ENCODE measurements at regions not wholly inside any gene's neighbourhood (a gene's known extent, or its start where the extent isn't known, plus 50 kb on each side); places are given as distances from the start of the nearest gene placed in this dataset.
A peak's percentile ranks its signal among the peaks of the same experiment; 100 is the strongest.

DNA sequence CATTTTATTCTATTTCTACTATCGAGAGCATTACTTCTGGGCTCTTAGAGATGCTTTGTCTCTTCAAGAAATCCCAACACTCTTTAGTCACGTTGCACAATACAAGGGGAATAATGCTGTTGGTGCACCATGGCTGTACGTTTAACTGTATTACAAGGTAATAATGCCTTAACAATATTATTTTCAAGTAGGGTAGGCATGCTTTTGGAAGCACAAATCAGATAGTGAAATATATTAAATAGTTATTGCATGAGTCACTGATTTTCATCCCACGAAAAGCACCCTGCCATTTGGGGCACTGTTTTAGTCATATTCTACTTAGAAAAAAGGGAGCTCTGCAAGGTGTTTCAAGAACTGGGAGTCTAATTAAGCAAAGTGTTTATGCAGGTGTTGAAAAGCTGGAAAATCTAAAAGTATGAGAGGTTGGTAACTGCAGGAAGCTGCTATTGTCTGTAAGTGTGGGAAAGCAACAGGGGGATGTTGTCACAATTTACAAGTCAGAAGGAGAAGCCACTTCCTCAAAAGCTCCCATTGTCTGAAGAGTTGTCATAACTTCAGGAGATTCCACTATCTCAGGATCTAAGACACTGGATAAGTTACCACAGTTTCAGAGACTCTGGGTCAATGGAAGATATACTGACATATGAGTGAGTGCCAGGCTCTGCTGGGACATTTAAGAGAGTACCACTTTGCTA lies 218.2 kb downstream of the JRKL start:
- no peak for DNase-seq (ENCODE audit: low spot score)

DNA sequence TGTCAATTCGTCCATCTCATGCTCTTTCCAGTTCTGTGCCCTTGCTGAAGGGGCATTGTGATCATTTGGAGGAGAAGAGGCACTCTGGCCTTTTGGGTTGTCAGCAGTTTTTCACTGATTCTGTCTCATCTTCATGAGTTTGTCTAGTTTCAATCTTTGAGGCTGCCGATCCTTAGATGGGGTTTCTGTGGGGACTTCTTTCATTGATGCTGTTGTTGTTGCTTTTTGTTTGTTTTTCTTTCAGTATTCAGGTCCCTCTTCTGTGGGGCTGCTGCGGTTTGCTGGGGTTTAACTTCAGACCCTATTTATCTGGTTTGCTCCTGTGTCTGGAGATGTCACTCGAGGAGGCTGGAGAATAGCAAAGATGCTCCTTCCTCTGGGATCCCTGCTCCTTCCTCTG lies 224.3 kb downstream of the JRKL start:
- no peak for DNase-seq (ENCODE audit: low spot score)

DNA sequence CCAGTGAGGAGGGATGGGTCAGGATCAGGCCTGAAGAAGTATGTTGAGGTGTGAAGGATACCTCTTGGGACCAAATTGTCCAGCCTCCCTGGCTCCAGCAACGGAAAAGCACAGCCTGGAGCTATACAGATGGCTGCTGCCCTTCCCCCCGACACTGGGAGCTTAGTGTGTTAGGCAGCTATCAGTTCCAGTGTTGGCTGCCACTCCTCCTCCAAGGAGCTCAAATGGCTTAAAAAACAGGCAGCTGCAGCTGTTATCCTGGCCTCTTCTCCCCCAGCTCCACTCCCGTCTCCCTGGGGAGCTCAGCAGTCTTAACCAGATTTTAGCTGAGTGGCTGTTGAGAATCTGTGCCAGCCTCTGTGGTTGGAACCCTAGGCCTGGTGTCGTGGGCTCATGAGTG lies 225.0 kb downstream of the JRKL start:
- no peak for DNase-seq (ENCODE audit: low spot score)

DNA sequence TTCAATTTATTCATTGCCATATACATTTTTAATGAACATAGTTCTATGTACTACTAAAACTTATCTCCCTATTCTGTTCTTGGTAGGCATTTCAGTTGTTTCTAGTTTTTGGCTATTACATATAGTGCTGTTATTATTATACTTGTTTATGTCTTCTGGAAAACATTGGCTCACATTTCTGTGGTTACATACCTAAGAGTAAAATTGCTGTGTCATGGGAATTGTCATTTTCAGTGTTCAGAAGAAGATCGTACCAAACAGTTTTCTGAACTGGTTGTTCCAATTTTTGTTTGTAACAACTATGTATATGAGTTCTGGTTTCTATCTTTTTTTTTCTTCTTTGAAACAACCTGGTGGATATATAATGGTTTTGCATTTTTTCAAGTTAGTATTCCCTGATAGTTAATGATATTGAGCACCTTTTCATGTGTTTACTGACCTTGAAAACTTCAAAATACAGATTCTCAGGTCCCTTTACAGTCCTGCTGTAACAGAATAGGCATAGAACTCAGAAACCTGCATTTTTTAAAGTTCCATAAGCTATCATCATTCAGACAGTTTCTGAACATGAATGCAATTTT lies 230.7 kb downstream of the JRKL start:
- no peak for DNase-seq (ENCODE audit: low spot score)

DNA sequence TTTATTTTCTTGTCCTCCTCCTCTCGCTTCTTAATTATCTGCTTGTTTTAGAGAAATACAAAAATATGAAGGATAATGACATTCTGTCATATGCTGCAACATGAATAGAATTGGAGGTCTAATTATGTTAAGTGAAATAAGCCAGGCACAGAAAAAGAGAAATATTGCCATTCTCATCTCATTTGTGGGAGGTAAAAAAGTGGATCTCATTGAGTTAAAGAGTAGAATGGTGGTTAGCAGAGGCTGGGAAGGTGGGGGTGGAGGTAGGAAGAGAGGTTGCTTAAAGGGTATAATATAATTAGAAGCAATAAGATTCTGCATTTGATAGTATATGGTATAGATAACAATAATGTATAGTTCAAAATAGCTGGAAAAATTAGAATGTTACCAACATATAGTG lies 231.3 kb downstream of the JRKL start:
- no peak for DNase-seq (ENCODE audit: low spot score)

DNA sequence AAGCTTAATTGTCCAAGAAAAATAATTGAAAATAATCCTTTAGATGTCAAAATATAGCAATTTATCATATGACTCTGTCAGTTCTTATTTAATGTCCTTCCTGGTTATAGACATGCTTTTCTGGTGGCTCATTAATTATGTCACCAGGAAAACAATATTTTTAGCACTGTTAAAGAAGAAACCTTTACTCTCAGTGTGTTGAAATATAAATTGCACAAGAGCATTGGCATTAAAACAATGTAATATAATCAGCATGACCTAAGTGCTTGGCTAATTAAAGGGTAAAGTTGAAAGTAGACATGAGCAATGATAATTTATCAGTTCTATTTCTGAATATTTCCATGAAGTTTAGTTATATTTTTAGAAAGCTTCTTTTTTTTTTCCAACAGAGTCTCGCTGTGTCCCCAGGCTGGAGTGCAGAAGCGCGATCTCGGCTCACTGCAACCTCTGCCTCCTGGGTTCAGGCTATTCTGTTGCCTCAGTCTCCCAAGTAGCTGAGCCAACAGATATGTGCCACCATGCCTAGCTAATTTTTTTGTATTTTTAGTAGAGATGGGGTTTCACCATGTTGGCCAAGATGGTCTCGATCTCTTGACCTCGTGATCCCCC lies 232.3 kb downstream of the JRKL start:
- DNase-seq (ENCODE audit: low spot score), result no peak

DNA sequence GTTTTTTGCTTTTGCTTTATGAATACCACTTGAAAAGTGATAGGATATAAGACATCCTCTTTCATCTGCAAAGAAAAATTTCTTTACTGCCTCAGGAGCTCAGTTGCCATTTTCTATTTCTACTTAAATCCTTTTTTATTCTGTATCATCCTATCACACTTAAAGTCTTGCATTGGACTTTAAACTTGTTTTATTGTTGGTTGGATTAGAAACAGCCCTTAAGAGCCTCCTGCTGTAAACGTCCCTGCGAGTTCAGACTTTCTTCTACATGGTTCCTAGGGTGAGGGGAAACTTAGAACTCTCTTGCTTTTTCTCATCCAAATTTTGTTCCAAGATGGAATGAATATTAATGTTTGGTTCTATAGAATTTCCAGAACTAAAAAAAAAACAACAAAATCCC lies 234.3 kb downstream of the JRKL start:
- no peak for DNase-seq (ENCODE audit: low spot score)

DNA sequence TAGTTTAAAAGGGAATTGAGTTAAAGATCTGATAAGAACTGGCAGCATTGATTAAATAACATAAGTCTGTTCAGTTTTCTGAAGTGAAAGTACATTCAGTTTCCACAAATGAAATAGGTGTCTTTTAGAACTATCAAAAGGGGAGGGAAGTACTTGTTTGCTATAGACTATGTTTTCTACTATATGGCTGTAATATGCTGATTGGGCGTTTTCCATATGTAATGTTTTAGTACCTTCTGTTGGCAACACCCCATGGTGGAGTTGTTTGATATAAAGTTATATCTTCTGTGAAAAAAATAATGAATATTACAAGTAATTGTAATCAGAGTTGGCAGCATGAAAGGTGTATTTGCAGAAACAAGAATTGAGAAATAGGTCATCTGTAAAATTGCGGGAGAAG lies 237.6 kb downstream of the JRKL start:
- DNase-seq (ENCODE audit: low spot score), result no peak

DNA sequence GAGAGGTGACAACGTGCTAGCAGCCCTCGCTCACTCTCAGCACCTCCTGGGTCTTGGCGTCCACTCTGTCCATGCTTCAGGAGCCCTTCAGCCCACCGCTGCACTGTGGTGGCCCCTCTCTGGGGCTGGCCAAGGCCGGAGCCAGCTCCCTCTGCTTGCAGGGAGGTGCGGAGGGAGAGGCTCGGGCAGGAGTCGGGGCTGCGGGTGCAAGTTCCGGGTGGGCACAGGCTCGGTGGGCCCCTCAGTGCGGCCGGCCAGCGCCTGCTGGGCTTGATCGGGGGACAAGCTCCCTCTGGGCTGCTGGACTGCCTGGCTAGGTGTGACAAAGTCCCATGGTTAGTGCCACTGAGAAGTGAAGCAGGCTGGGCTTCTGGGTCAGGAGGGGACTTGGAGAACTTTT lies 245.8 kb downstream of the JRKL start:
- no peak for DNase-seq (ENCODE audit: low spot score)

DNA sequence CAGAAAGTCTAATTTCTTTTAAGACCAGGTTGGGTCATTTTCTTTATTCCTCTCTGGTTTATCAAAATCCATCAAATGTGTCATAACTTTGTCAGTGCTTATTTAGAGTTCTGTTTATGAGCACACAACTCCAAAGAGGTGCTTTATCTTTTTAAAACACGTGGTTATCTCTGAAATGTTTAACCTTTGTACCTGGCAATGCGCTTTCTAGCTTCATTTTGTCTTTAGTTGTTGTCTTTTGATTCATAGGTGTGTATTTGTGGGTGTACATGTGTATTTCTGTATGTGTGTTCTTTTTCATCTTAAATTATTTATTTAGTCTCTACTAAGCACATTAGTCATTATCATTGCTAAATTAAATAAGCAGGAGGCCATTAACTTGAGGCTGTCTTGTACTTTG lies 251.4 kb downstream of the JRKL start:
- DNase-seq (ENCODE audit: low spot score), result no peak

DNA sequence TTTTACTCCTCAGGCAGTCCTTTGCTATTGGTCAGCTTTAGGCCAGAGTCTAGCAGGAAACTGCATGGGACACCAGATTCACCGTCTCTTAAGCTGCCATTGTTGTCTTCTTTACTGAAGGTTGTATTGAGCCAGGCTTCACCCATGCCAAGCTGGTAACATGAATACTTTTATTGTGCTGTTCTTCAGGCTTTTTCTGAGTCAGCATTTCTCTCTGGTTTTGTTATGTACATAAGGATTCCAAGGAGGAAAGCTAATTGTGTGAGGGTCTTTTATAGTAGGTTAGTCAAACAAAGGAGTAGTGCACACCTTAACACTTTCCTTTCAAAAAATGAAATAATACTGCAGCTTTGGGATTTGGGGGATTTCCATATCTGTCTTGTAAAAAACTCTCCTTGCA lies 252.8 kb downstream of the JRKL start:
- DNase-seq (ENCODE audit: low spot score), result no peak

DNA sequence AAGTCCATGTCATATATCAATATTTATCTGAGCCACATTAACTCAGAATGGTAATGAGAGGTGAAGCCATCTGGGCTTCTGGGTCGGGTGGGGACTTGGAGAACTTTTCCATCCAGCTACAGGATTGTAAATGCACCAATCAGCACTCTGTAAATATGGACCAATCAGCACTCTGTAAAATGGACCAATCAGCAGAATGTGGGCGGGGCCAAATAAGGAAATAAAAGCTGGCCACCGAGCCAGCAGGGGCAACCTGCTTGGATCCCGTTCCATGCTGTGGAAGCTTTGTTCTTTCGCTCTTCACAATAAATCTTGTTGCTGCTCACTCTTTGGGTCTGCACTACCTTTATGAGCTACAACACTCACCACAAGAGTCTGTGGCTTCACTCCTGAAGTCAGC lies 253.4 kb downstream of the JRKL start:
- no peak for DNase-seq (ENCODE audit: low spot score)

DNA sequence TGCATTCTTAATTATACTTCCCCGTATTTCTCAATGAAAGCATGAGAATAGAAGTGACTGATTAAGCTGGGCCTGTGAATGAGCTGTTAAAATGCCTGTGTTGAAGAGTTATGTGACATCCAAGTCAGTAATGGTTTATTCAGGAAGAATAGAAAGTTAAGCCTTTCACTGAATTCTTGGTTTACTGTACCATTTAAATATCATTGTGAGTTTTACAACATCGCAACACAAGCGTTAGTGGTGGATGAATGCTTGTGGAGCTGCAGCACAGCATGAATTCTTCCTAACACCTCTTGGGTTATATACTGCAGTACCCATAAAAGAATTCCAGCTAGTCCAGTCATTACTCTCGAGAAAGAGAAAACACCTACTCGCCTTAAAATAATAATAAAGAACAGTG lies 257.8 kb downstream of the JRKL start:
- no peak for DNase-seq (ENCODE audit: low spot score)

DNA sequence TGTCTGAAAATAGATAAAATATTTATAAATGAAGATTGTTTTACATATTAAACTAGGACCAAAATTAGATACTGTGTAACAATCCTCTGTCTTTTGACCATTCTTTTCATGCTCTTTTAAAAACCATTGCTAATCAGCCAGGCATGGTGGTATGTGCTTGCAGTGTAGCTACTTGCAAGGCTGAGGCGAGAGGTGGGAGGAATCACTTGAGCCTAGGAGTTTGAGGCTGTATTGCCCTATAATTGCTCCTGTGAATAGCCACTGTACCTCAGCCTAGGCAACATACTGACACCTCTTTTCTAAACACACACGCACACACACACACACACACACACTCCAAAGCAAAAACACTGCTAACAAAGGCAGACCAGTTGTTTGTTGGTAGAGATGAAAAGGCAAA lies 259.2 kb downstream of the JRKL start:
- DNase-seq (ENCODE audit: low spot score), result no peak

DNA sequence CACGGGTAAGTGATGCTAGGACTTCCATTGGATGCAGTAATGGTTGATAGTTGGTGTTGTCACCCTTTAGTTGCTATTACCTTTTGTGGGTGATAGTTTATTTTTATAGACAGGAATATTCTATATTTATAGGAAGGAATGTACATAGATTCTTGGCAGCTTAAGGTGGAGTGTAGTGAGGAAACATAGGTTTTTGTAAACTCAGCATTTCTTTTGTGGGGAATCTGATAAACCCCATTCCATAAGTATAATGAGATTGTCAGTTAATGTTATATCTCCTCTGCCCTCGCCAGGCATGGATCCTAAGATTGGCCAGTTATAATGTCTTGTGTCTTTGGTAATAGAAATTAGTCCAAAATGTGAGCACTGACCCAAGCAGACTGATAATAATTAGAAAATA lies 262.7 kb downstream of the JRKL start:
- no peak for DNase-seq (ENCODE audit: low spot score)

DNA sequence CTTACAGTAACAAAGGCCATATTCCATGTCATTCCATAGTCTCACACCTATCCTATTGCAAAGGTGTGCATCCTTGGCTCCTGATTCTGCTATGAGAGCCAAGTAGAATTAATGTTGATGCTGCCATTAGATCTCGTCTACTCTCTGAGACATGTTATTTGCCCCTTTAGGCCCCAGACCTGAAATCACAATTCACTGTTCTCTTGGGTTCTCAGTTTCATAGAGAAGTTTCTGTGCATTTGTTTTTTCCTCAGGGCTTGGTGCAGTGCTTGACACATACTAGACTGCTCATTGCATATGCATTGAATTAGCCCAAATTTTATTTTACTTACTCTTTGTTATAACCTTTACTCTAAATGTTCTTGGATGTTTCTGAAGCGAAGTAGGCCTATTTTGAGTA lies 265.7 kb downstream of the JRKL start:
- DNase-seq (ENCODE audit: low spot score), result no peak

DNA sequence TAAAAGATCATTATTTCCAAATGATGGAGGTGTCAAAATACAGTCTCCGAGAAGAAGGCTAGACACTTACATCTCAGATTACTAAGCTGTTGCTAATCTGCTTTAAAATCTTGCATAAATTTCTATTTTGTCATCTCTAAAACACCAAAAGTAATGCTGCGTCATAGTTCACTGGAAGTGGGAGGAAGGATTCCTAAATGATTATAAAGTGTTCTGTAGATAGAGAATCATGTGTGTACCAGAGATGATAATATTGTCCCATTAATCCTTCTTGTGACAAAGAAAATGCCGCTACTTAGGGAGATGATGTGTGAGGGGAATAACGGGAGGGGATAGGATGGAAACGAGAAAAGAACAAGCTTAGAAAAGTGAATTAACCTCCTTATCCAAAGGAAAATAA lies 268.6 kb downstream of the JRKL start:
- DNase-seq (ENCODE audit: low spot score), result no peak

DNA sequence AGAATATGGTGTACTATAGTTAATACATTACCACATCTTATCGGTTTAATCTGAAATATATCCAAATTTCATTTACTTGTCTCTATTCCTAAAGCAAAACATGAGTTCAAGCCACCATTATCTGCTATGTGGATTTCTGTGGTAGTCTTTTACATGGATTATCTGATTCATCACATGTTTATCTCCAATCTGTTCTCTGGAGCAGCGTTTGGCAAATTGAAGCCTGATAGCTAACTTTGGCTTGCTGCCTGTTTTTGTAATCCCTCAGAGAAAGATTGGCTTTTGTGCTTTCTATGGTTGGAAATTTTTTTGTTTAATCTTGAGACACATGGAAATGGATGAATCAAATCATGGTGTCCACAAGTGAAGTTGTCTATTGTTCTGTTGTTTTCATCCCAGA lies 274.3 kb downstream of the JRKL start:
- no peak for DNase-seq (ENCODE audit: low spot score)

DNA sequence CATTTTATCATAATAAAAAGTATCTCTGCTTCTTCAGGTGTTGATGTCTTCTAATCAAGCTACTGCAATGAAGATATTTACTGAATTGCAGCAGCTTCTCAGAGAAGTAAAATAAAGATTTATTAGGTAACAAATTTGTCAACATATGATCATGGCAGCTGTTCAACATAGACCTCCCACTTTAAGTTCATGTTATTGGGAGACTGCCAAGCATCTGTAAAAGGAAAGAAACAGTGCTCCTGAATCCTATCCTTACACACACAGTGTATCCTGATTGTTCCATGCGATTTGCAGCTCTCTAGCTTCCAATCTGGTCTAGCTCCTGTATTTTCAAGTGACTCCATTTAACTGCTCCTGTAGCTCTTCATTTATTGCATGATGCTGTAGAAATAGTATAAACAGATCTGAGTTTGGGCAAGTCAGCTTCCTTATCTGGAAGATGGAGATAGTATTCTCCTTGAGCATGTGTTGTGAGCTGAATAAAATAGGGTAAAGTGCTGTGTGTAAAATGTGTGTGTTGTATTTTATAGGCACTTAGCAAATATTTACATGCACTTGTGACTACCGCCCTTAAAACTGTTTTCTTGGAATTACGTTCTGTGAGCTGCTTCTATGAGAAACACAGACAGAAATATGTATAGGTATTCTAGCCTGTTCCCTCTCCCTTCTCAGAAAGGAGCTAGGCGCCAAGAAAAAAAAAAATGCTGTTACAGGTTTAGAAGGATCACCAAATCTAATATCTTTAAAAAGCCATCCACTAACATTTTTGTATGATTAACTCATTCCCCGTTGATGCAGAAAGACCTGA lies 290.6 kb downstream of the JRKL start:
- DNase-seq (ENCODE audit: low spot score), result peak; percentile 0

DNA sequence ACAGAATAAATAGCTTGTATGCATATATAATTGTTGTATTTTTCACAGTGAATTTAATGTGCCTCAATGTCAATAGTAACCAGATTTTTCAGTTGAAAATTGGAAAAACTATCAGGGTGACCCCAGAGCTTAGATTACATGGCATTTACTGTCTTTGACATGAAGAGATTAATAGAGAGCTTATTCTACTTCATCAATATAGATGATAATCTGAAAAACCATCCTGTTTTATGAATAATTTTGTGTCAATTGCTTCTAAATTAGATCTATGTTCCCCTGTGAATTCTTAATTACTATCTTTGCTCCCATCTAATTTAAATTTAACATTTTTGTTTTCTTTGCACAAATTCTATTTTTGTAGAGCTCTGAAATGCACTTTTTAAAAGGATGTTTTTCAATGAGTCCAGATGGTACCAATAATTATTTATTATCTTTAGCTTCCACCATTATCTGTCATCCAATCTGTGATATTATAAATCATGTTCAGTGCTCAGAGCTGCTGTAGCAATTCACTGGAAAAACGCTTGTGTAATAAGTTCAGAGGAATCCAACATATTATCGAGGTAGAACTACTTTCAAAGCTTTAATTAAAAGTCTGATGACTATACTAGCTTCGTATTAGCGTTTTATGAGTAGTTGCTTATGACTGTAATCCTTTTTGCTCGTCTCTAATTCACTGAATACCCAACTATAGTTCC lies 291.4 kb downstream of the JRKL start:
- DNase-seq (ENCODE audit: low spot score), result no peak

DNA sequence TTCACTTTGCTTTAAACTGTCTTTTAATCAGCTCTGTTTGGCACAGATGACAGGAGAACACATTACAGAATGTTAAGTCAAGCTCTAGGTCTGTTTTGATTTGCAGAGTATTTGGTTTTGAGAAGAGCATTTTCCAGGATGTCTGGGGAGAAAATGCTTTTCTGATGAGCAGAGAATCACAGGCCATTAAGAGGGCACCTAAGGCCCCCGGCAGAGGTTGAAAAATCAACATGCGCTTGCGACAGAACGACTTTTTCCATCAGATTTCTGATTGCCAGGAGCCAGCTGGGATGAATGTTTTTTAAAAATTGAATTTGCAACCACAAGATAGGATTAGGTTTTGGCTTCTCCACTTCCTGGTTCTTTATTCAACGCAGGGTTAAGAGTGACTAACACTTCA lies 304.5 kb downstream of the JRKL start:
- DNase-seq (ENCODE audit: low spot score), result no peak

DNA sequence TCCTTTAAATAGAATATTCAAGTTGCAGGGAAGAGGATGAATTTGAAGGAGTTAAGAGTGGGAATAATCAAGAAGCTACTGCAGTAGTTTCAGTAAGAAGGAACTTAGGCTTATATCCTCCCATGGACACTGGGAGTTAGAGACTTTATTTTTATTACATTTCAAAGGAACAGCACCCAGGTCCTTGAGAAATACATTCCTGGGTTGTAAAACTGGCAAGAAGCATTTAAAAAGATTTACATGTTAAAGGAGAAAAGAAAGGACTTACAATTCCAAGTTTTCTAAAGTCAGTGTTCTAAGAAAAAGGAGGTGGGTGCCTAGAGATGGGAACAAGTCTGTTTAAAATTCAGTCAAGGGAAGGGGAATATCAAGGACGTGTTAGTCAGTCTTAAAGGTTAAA lies 306.9 kb downstream of the JRKL start:
- no peak for DNase-seq (ENCODE audit: low spot score)

DNA sequence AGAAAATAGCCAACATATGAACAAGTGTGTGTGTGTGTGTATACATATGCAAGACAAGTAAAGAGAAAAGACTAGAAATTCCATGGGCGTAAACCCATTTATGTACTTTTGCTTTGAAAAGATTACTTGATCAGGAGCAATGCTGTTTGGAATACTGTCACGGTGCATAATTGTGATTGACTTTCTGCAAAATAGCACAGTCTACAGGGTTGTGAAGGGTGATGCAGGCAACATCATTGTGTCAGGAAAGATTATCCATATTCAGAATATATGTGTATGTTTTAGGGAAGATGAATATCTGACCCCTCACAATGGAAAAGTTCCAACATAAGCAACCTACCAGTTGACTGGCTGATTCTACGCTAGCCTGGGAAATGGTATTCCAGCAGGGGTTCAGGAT lies 307.7 kb downstream of the JRKL start:
- no peak for DNase-seq (ENCODE audit: low spot score)
